ENCODE measurements at regions not wholly inside any gene's neighbourhood (a gene's known extent, or its start where the extent isn't known, plus 50 kb on each side); places are given as distances from the start of the nearest gene placed in this dataset.
"Not testable (repeated sequence)": the region's sequence is repeated elsewhere in the genome, so short reads cannot be mapped to it uniquely, and the experiment has no call there.

DNA sequence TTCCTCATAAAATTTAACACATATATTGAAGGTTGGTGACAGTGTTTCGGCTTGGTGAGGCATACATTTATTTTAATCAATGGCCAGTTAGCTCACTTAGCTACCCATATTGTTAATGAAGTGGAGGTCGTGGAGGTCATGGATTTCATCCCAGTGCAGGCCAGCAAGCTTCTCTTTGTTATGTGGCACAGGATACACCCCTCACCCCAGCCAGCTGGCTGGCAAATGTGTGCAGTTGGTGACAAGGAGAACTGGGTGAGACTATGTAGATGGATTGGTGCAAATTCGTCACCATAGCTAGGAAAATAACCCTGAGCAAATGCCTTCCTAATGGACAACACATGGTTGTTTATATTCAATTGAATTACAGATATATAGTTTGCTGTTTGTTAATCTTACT, 50.5 kb upstream of the FOXP2 start:
- no peak for DNase-seq (ENCODE audit: low read depth in 1 of 2, low spot score in 1 of 2)
- TF ChIP-seq JUND (IDR thresholded peaks at IDR 0.05; ENCODE audit: low read depth) = no peak
- in situ Hi-C loops (cut with HindIII; ENCODE audit: low pct_unique_long_range_greater_than_20kb, low sequenced_read_pairs) = no loop called here

GRCh38 chr7:114363292-114363691, 51.3 kb upstream of the FOXP2 start:
- no peak for TF ChIP-seq JUND (IDR thresholded peaks at IDR 0.05; ENCODE audit: low read depth)
- in situ Hi-C loops (cut with HindIII; ENCODE audit: low pct_unique_long_range_greater_than_20kb, low sequenced_read_pairs) = no loop called here
- DNase-seq (ENCODE audit: low read depth in 1 of 2, low spot score in 1 of 2) = no peak

GRCh38 chr7:114358911-114359310, 55.7 kb upstream of the FOXP2 start:
- in situ Hi-C loops (cut with HindIII; ENCODE audit: low pct_unique_long_range_greater_than_20kb, low sequenced_read_pairs) = no loop called here
- TF ChIP-seq JUND (IDR thresholded peaks at IDR 0.05; ENCODE audit: low read depth) = no peak

DNA sequence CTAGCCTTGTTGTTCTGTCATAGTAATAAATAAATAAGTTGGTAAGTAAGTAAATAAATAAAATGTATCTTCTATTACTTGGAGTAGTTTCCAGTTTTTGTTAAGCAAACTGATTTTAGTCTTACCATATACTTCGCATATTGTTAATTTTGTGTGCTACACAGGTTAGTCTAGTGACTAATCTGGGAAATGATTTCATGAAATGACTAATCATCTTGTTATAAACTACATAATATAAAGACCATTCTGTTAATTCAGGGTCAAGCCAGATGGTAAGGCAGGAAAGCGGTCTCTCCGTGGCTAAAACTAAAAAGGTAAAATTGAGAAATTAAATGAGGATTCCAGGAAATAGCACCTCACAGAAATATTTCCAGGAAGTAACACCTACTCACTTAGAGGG, 58.5 kb upstream of the FOXP2 start:
- no peak for DNase-seq (ENCODE audit: low read depth in 1 of 2, low spot score in 1 of 2)
- TF ChIP-seq JUND (IDR thresholded peaks at IDR 0.05; ENCODE audit: low read depth) = no peak
- in situ Hi-C loops (cut with HindIII; ENCODE audit: low pct_unique_long_range_greater_than_20kb, low sequenced_read_pairs) = no loop called here

More at GRCh38 chr7:114358911-114359310, 55.7 kb upstream of the FOXP2 start:
- no peak for DNase-seq (ENCODE audit: low read depth in 1 of 2, low spot score in 1 of 2)

GRCh38 chr7:114354306-114354705, 60.3 kb upstream of the FOXP2 start:
- no peak for TF ChIP-seq JUND (IDR thresholded peaks at IDR 0.05; ENCODE audit: low read depth)
- DNase-seq (ENCODE audit: low read depth in 1 of 2, low spot score in 1 of 2) = no peak
- in situ Hi-C loops (cut with HindIII; ENCODE audit: low pct_unique_long_range_greater_than_20kb, low sequenced_read_pairs) = no loop called here

GRCh38 chr7:114345494-114345893, 69.1 kb upstream of the FOXP2 start:
- TF ChIP-seq JUND (IDR thresholded peaks at IDR 0.05; ENCODE audit: low read depth) = no peak
- no peak for DNase-seq (ENCODE audit: low read depth in 1 of 2, low spot score in 1 of 2)
- in situ Hi-C loops (cut with HindIII; ENCODE audit: low pct_unique_long_range_greater_than_20kb, low sequenced_read_pairs) = no loop called here

- DNase-seq (ENCODE audit: low read depth in 1 of 2, low spot score in 1 of 2) = no peak
- TF ChIP-seq JUND (IDR thresholded peaks at IDR 0.05; ENCODE audit: low read depth) = no peak
- in situ Hi-C loops (cut with HindIII; ENCODE audit: low pct_unique_long_range_greater_than_20kb, low sequenced_read_pairs) = no loop called here
These were observed 70.5 kb upstream of the FOXP2 start for GRCh38 chr7:114343949-114344708.

DNA sequence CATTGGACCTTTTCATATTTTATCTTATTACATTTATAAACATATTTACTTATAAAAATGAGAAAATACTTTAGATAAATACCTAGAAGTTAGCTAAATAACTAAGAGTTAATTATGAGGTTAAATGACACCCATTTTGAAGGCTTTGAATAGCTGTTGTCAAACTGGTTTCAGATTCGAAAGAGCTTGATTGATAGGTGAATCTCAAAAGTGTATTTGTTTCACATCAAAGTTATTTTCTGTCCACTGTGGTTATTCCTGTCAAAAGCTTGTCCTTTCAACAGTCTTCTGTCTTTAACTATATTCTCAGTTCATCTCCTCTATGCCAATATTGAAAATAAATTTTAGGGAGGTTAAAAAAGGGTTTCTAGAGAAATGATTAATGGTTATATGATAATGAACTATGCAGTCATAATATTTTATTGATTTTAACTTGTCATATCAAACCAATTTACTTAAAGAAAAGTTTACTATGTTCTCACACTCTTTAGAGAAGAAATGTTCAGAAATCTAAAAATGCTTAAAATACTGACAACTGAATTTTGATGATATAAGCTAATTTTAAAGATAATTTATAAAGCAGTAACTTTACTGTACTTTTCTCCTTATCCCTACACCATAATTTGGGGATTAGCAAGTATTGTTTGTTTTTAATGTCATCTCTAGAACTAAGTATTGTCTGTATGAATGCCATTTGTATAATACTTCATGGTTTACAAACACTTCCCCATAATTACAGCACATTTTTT, 72.0 kb upstream of the FOXP2 start:
- no peak for TF ChIP-seq JUND (IDR thresholded peaks at IDR 0.05; ENCODE audit: low read depth)
- in situ Hi-C loops (cut with HindIII; ENCODE audit: low pct_unique_long_range_greater_than_20kb, low sequenced_read_pairs) = no loop called here

GRCh38 chr7:114341648-114342047, 73.0 kb upstream of the FOXP2 start:
- DNase-seq (ENCODE audit: low read depth in 1 of 2, low spot score in 1 of 2) = no peak
- no peak for TF ChIP-seq JUND (IDR thresholded peaks at IDR 0.05; ENCODE audit: low read depth)
- in situ Hi-C loops (cut with HindIII; ENCODE audit: low pct_unique_long_range_greater_than_20kb, low sequenced_read_pairs) = no loop called here

More for the DNA sequence above, 72.0 kb upstream of the FOXP2 start:
- no peak for DNase-seq (ENCODE audit: low read depth in 1 of 2, low spot score in 1 of 2)

DNA sequence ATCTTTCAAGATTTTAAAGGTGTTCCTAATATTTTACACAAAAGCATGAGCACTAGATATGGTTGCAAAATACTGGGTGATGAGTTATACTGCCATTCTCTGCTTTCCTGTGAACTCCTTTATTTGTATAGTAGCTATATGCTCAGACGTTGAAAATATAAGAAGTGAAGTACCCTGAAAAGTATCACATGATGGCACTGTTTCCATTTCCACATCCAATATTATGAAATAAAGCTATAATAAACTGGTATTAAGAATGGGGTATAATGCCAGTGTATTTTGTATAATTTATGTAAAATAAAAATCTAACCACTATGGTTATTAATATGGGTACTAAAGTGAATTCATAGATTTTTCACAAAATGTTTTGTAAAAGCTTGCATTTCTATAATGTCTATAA, 79.6 kb upstream of the FOXP2 start:
- TF ChIP-seq JUND (IDR thresholded peaks at IDR 0.05; ENCODE audit: low read depth) = no peak
- in situ Hi-C loops (cut with HindIII; ENCODE audit: low pct_unique_long_range_greater_than_20kb, low sequenced_read_pairs) = no loop called here
- DNase-seq (ENCODE audit: low read depth in 1 of 2, low spot score in 1 of 2) = no peak

DNA sequence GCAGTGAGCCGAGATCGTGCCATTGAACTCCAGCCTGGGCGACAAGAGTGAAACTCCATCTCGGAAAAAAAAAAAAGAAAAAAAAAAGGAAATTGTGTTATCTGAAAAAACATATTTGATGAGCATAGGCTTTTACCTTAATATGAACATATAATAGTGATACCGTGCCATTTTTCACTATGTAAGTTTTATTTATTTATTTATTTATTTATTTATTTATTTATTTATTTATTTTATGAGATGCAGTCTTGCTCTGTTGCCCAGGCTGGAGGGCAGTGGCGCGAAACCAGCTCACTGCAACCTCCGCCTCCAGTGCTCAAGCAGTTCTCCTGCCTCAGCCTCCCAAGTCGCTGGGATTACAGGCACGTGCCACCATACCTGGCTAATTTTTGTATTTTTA, 85.2 kb upstream of the FOXP2 start:
- in situ Hi-C loops (cut with HindIII; ENCODE audit: low pct_unique_long_range_greater_than_20kb, low sequenced_read_pairs) = not testable (repeated sequence)

DNA sequence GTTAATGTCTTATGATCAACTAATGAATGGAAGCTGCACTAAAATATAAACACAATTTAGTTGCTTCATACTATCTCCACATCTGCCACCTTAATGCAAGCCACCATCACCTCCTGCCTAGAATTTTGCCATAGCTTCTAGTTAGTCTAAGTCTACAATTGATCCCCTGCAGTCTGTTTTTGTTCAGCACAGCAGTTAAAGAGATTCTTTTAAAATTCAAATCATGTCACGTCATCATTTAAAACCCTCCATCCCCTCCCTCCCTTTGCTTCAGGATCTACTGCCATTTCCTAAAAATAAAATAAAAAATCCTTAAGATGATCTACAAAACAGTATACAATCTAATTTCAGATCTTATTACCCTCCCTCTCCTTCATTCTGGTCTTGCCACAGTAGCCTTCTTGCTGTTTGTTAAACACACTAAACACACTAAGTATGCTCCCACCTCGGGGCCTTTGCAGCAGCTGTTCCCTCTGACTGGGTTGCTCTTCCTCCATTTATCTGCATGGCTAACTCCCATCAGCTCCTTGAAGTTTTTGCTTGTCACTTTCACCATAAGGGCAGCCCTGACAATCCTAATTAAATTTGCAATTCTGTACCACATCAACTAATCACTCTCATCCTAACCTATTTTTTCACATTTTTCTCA, 97.0 kb upstream of the FOXP2 start:
- no peak for DNase-seq (ENCODE audit: low read depth in 1 of 2, low spot score in 1 of 2)
- in situ Hi-C loops (cut with HindIII; ENCODE audit: low pct_unique_long_range_greater_than_20kb, low sequenced_read_pairs) = no loop called here

More for the DNA sequence above, 85.2 kb upstream of the FOXP2 start:
- not testable (repeated sequence) for DNase-seq (ENCODE audit: low read depth in 1 of 2, low spot score in 1 of 2)

DNA sequence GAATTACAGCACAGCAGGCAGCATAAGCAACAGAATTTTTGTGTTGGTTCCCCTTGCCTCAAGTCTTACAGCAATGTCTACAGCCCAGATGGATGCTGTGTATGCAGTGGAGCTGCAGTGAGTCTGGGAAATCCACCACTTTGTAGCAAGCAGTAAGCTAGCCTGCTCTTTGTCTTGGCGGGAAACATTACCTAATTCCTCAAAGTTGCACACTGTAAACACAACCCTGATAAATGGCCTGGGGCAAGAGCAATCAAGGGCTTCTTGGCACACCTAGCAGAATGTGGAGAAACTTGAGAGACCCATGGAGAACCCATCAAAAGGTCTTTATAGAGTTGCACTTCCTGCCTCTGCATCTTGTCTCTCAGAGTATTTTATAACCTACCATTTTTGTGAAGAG, 102.0 kb upstream of the FOXP2 start:
- peak in 1 of 2 experiments; percentile 40 for DNase-seq (ENCODE audit: low read depth in 1 of 2, low spot score in 1 of 2)
- TF ChIP-seq JUND (IDR thresholded peaks at IDR 0.05; ENCODE audit: low read depth) = no peak
- in situ Hi-C loops (cut with HindIII; ENCODE audit: low pct_unique_long_range_greater_than_20kb, low sequenced_read_pairs) = no loop called here

More for the DNA sequence above, 97.0 kb upstream of the FOXP2 start:
- no peak for TF ChIP-seq JUND (IDR thresholded peaks at IDR 0.05; ENCODE audit: low read depth)
